Sigmoid colon (tissue), 4 donors: ENCODE measurements at regions not wholly inside any gene's neighbourhood (a gene's known extent, or its start where the extent isn't known, plus 50 kb on each side); places are given as distances from the start of the nearest gene placed in this dataset.

Experiments
- EP300 ChIP-seq, 4 donors: sonication (generic); formaldehyde crosslinking; IDR thresholded peaks; one replicate each; pipeline ENCODE4 v1.6.1; 2017; ENCODE audit warnings: antibody characterized with exemption in 4 of 4
- POLR2A ChIP-seq, 2 donors: fragments of 450-650 bp; IDR thresholded peaks; one replicate each; pipeline ENCODE4 v1.6.1; 2016; ENCODE audit warnings: antibody characterized with exemption in 2 of 2, mild to moderate bottlenecking in 2 of 2, moderate library complexity in 2 of 2
- POLR2AphosphoS5 ChIP-seq, 4 donors: sonication (generic); formaldehyde crosslinking; IDR thresholded peaks; one replicate each; pipeline ENCODE4 v1.6.1; 2017; ENCODE audit warnings: antibody characterized with exemption in 4 of 4
- TF ChIP-seq, protein P1 (sequence below), 4 experiments: fragments of 450-650 bp in 3 of 4; fragments of 200-600 bp in 1 of 4; IDR thresholded peaks; one replicate each; pipeline ENCODE4 v1.5.1; 2016 to 2019; ENCODE audit warnings: antibody characterized with exemption in 4 of 4, mild to moderate bottlenecking in 3 of 4, moderate library complexity in 2 of 4

- TF ChIP-seq, protein P1, sequence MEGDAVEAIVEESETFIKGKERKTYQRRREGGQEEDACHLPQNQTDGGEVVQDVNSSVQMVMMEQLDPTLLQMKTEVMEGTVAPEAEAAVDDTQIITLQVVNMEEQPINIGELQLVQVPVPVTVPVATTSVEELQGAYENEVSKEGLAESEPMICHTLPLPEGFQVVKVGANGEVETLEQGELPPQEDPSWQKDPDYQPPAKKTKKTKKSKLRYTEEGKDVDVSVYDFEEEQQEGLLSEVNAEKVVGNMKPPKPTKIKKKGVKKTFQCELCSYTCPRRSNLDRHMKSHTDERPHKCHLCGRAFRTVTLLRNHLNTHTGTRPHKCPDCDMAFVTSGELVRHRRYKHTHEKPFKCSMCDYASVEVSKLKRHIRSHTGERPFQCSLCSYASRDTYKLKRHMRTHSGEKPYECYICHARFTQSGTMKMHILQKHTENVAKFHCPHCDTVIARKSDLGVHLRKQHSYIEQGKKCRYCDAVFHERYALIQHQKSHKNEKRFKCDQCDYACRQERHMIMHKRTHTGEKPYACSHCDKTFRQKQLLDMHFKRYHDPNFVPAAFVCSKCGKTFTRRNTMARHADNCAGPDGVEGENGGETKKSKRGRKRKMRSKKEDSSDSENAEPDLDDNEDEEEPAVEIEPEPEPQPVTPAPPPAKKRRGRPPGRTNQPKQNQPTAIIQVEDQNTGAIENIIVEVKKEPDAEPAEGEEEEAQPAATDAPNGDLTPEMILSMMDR (IDR thresholded peaks at IDR 0.05) = no peak
- TF ChIP-seq POLR2A (IDR thresholded peaks at IDR 0.05) (no peak), POLR2AphosphoS5 (IDR thresholded peaks at IDR 0.05) (no peak), EP300 (IDR thresholded peaks at IDR 0.05) (no peak)
These were observed 894.1 kb upstream of the API5 start for GRCh38 chr11:42417691-42418090.
